ENCODE measurements at regions not wholly inside any gene's neighbourhood (a gene's known extent, or its start where the extent isn't known, plus 50 kb on each side); places are given as distances from the start of the nearest gene placed in this dataset.
"Not testable (repeated sequence)": the region's sequence is repeated elsewhere in the genome, so short reads cannot be mapped to it uniquely, and the experiment has no call there.

DNA sequence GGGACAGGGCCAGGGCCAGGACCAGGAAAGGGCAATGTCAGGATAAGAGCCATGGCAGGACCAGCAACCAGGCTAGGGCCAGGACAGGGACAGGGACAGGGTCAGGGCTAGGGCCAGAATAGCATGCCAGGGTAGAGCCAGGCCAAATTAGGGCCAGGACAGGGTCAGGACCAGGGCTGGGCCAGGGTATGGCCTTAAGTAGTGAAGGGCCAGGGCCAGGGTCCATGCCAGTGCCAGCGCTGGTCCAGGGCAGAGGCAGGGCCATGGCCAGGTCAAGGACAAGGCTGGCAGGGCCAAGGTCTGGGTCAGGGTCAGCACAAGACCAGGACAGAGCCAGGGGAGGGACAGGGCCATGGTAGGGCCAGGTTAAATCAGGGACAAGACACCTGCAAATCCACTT, 405.4 kb downstream of the ZNF33B start:
- TF ChIP-seq CTCF (IDR thresholded peaks at IDR 0.05; ENCODE audit: borderline replicate concordance, extremely low read depth, low read length, poor library complexity, severe bottlenecking); EZH2 (IDR thresholded peaks at IDR 0.05; ENCODE audit: borderline replicate concordance, low read depth, low read length, severe bottlenecking): not testable (repeated sequence)

All from DND-41 (cell line).